ENCODE measurements at regions not wholly inside any gene's neighbourhood (a gene's known extent, or its start where the extent isn't known, plus 50 kb on each side); places are given as distances from the start of the nearest gene placed in this dataset.

GRCh38 chr14:98444077-98444476, 827.9 kb downstream of the BCL11B start:
- TF ChIP-seq, protein P1, sequence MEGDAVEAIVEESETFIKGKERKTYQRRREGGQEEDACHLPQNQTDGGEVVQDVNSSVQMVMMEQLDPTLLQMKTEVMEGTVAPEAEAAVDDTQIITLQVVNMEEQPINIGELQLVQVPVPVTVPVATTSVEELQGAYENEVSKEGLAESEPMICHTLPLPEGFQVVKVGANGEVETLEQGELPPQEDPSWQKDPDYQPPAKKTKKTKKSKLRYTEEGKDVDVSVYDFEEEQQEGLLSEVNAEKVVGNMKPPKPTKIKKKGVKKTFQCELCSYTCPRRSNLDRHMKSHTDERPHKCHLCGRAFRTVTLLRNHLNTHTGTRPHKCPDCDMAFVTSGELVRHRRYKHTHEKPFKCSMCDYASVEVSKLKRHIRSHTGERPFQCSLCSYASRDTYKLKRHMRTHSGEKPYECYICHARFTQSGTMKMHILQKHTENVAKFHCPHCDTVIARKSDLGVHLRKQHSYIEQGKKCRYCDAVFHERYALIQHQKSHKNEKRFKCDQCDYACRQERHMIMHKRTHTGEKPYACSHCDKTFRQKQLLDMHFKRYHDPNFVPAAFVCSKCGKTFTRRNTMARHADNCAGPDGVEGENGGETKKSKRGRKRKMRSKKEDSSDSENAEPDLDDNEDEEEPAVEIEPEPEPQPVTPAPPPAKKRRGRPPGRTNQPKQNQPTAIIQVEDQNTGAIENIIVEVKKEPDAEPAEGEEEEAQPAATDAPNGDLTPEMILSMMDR (IDR thresholded peaks at IDR 0.05; ENCODE audit: low read depth, low read length), result no peak
- no peak for TF ChIP-seq POLR2A (IDR thresholded peaks at IDR 0.05; ENCODE audit: extremely low read depth, insufficient read length)
- TF ChIP-seq MYC (IDR thresholded peaks at IDR 0.05; ENCODE audit: low read depth, low read length), result no peak

Measured in NB4 (cell line).